K562 (cell line): ENCODE measurements at regions not wholly inside any gene's neighbourhood (a gene's known extent, or its start where the extent isn't known, plus 50 kb on each side); places are given as distances from the start of the nearest gene placed in this dataset.

Experiments used
- ATAC-seq: fragments of 200-7000 bp; cut with Tn5 transposase; 3 replicates; pipeline ENCODE4 v1.9.1; 2020; ENCODE audit warnings: moderate library complexity
- BruUV-seq: library from RNA; stranded (reverse); fragments of 400-500 nt; replicated peaks from 2 replicates; lab custom pipeline; 2021; lab: Mats Ljungman, UMichigan
- CTCF ChIA-PET: fragments of 300-600 bp; formaldehyde crosslinking; extraction: SDS; loops from one replicate; lab custom pipeline; 2021; ENCODE audit warnings: low intra/inter-chr PET ratio; lab: Yijun Ruan, JAX
- POLR2A ChIA-PET: fragments of 300-600, 350-650 bp; sonication (Branson Sonifier 250); formaldehyde crosslinking; extraction: SDS; loops from one replicate; lab custom pipeline; 2021; ENCODE audit warnings: antibody characterized with exemption, inconsistent platforms; lab: Yijun Ruan, JAX
- DNase-seq, 4 experiments: peaks; one replicate each; pipeline versions ENCODE4 v3.0.0 to v3.0.0-alpha.2; 2011 to 2018; ENCODE audit warnings: low spot score in 3 of 4, mixed read lengths in 3 of 4; ENCODE audit errors: extremely low read depth in 1 of 4
- FAIRE-seq: peaks from 2 replicates; lab custom pipeline; 2011; peaks lifted over from hg19 to GRCh38; lab: Jason Lieb, UNC
- H2AFZ ChIP-seq: 2 replicates; pipeline ENCODE4 v1.6.0; 2011; ENCODE audit warnings: low read depth, low read length, control low read depth, inconsistent platforms
- H3K27ac ChIP-seq: fragments of 200-600 bp; 3 replicates; pipeline ENCODE4 v1.8.0; 2011; ENCODE audit warnings: low read depth, mild to moderate bottlenecking, control low read depth, inconsistent platforms, low read length, moderate library complexity, mixed read lengths; ENCODE audit errors: extremely low read depth
- H3K27me3 ChIP-seq, 2 experiments: fragments of 300-600 bp in 1 of 2; 2 replicates in 1 of 2; 3 replicates in 1 of 2; pipeline versions ENCODE4 v1.6.0 to v1.8.0; 2011; ENCODE audit warnings: inconsistent platforms in 2 of 2, low read length in 2 of 2, mild to moderate bottlenecking in 1 of 2, mixed read lengths in 1 of 2, moderate library complexity in 1 of 2; ENCODE audit not compliant: control insufficient read depth in 2 of 2, insufficient read depth in 2 of 2
- H3K36me3 ChIP-seq: fragments of 300-600 bp; 3 replicates; pipeline ENCODE4 v1.8.0; 2011; ENCODE audit warnings: mild to moderate bottlenecking, low read length, inconsistent platforms; ENCODE audit not compliant: control insufficient read depth, insufficient read depth
- H3K4me1 ChIP-seq, 2 experiments: fragments of 200-600 bp in 1 of 2; replicated peaks in 1 of 2; 2 replicates in 1 of 2; 3 replicates in 1 of 2; pipeline versions ENCODE4 v1.5.1 to v1.8.0; 2011; ENCODE audit warnings: inconsistent platforms in 2 of 2, low read length in 2 of 2, mild to moderate bottlenecking in 1 of 2, mixed read lengths in 1 of 2, moderate library complexity in 1 of 2; ENCODE audit not compliant: control insufficient read depth in 2 of 2, insufficient read depth in 2 of 2
- H3K4me2 ChIP-seq: 2 replicates; pipeline ENCODE4 v1.6.1; 2011; ENCODE audit warnings: low read length, control low read depth, inconsistent platforms, mixed read lengths; ENCODE audit not compliant: insufficient read depth
- H3K4me3 ChIP-seq: fragments of 200-600 bp; sonication (generic), shearing (Covaris generic); 2 replicates; pipeline ENCODE4 v1.5.1; 2016; ENCODE audit warnings: control low read depth, inconsistent platforms
- H3K79me2 ChIP-seq: fragments of 200-600 bp; 3 replicates; pipeline ENCODE4 v1.8.0; 2011; ENCODE audit warnings: low read length, inconsistent platforms; ENCODE audit not compliant: control insufficient read depth, insufficient read depth
- H3K9ac ChIP-seq, 2 experiments: 2 replicates each; pipeline versions ENCODE4 v1.6.0 to v1.6.1; 2011; ENCODE audit warnings: low read depth in 2 of 2, low read length in 2 of 2, control low read depth in 1 of 2, inconsistent platforms in 1 of 2, mild to moderate bottlenecking in 1 of 2, mixed read lengths in 1 of 2; ENCODE audit not compliant: insufficient read depth in 1 of 2
- H3K9me1 ChIP-seq: one replicate; pipeline ENCODE4 v1.6.0; 2011; ENCODE audit warnings: inconsistent platforms, mild to moderate bottlenecking, low read length, moderate library complexity; ENCODE audit not compliant: control insufficient read depth, insufficient read depth
- H3K9me3 ChIP-seq: replicated peaks from 2 replicates; pipeline ENCODE4 v1.5.1; 2011; ENCODE audit warnings: low read depth, low read length, inconsistent platforms; ENCODE audit not compliant: control insufficient read depth, insufficient read depth
- H4K20me1 ChIP-seq: replicated peaks from 2 replicates; pipeline ENCODE4 v1.6.1; 2011; ENCODE audit warnings: low read length, inconsistent platforms, mixed read lengths; ENCODE audit not compliant: control insufficient read depth, insufficient read depth
- GABPB2 ChIP-seq: fragments of 250-450 bp; sonication (Bioruptor Pico); conservative IDR thresholded peaks from 2 replicates; pipeline ENCODE4 v1.5.1; 2021; ENCODE audit warnings: mild to moderate bottlenecking
- HNRNPL ChIP-seq: fragments of 200-400 bp; formaldehyde crosslinking; IDR thresholded peaks from 2 replicates; pipeline ENCODE4 v1.6.1; 2017; ENCODE audit warnings: low read depth, mild to moderate bottlenecking, low read length
- NEUROD1 ChIP-seq: fragments of 150-350 bp; IDR thresholded peaks from 2 replicates; pipeline ENCODE4 v1.6.1; 2014; ENCODE audit warnings: borderline replicate concordance, low read length, low read depth; ENCODE audit not compliant: partially characterized antibody
- SRSF1 ChIP-seq: fragments of 200-400 bp; formaldehyde crosslinking; IDR thresholded peaks from 2 replicates; pipeline ENCODE4 v1.6.1; 2017; ENCODE audit warnings: mild to moderate bottlenecking, low read depth, low read length, moderate library complexity
- TAL1 ChIP-seq: fragments of 450-650 bp; IDR thresholded peaks from 2 replicates; pipeline ENCODE4 v1.6.1; 2016; ENCODE audit warnings: mild to moderate bottlenecking
- ZNF316 ChIP-seq: fragments of 450-650 bp; IDR thresholded peaks from 2 replicates; pipeline ENCODE4 v1.6.1; 2016
- ZNF408 ChIP-seq: fragments of 250-450 bp; sonication (Bioruptor Pico); IDR thresholded peaks from 2 replicates; pipeline ENCODE4 v1.4.0; 2020; ENCODE audit warnings: low read depth, mild to moderate bottlenecking, moderate library complexity
- ZNF696 ChIP-seq: fragments of 250-450 bp; sonication (Bioruptor Pico); conservative IDR thresholded peaks from 2 replicates; pipeline ENCODE4 v1.4.0; 2020; ENCODE audit warnings: mild to moderate bottlenecking, moderate library complexity
- in situ Hi-C: fragments of 300-500 bp; cut with MboI; formaldehyde crosslinking; loops from 4 replicates; pipeline ENCODE4 v1.15.0; 2018; ENCODE audit warnings: inconsistent platforms, mixed read lengths
- intact Hi-C: fragments of 100-400 bp; cut with micrococcal nuclease; formaldehyde crosslinking; loops from 2 replicates; pipeline ENCODE4 v1.14.2; 2022
- TF ChIP-seq, protein P1 (sequence below): IDR thresholded peaks from 2 replicates; pipeline ENCODE4 v1.6.1; 2012; ENCODE audit warnings: low read depth, low read length, improper control_type of control experiment, borderline replicate concordance
- TF ChIP-seq, protein P2 (sequence below): fragments of 450-650 bp; IDR thresholded peaks from 2 replicates; pipeline ENCODE4 v1.6.1; 2018; ENCODE audit warnings: mild to moderate bottlenecking, low read depth; ENCODE audit not compliant: partially characterized antibody

DNA sequence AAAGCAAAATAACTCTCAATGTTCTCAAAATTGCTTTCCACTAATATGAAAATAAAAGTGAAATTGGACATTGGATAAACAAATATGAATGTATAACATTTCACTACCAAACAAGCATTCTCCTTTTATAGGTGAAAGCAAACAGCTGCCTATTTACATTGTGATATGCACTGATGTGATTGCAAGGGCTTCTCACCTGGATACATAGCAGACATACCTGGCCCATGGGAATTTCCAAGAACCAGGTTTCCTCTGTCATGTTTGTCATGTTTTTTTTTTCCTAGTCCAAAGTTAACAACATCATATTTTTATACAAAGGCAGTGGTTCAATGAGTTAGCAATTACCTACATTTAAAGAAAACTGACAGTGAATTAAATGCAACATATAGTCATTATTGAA is 228.5 kb downstream of the ANKRD50 start:
- CTCF ChIA-PET, result no interaction called here
- in situ Hi-C loops, result no loop called here
- Histone ChIP-seq H3K27me3 (no peaks in the 10 kb centered on the region), H3K4me1 (no peaks in the 10 kb centered on the region), H3K27ac (no peak overlapping the region)
- no peak for TF ChIP-seq TAL1
- TF ChIP-seq, protein P1, sequence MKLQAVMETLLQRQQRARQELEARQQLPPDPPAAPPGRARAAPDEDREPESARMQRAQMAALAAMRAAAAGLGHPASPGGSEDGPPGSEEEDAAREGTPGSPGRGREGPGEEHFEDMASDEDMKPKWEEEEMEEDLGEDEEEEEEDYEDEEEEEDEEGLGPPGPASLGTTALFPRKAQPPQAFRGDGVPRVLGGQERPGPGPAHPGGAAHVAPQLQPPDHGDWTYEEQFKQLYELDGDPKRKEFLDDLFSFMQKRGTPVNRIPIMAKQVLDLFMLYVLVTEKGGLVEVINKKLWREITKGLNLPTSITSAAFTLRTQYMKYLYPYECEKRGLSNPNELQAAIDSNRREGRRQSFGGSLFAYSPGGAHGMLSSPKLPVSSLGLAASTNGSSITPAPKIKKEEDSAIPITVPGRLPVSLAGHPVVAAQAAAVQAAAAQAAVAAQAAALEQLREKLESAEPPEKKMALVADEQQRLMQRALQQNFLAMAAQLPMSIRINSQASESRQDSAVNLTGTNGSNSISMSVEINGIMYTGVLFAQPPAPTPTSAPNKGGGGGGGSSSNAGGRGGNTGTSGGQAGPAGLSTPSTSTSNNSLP, result no peak
- no peak for TF ChIP-seq NEUROD1
- TF ChIP-seq HNRNPL, result no peak
- TF ChIP-seq ZNF696 (CRISPR knock-in tag), result no peak
- TF ChIP-seq ZNF408 (CRISPR knock-in tag), result no peak
- no peak for TF ChIP-seq SRSF1
- TF ChIP-seq, protein P2, sequence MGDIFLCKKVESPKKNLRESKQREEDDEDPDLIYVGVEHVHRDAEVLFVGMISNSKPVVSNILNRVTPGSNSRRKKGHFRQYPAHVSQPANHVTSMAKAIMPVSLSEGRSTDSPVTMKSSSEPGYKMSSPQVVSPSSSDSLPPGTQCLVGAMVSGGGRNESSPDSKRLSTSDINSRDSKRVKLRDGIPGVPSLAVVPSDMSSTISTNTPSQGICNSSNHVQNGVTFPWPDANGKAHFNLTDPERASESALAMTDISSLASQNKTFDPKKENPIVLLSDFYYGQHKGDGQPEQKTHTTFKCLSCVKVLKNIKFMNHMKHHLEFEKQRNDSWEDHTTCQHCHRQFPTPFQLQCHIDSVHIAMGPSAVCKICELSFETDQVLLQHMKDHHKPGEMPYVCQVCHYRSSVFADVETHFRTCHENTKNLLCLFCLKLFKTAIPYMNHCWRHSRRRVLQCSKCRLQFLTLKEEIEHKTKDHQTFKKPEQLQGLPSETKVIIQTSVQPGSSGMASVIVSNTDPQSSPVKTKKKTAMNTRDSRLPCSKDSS, result no peak
- no peak for TF ChIP-seq ZNF316
- no peak for TF ChIP-seq GABPB2 (CRISPR knock-in tag)
- TF ChIP-seq, all 486 proteins: peak for 0
- FAIRE-seq (no peak), DNase-seq (no peak), ATAC-seq (no peak)
- no TSS peak for BruUV-seq
- POLR2A ChIA-PET, result no interaction called here
- no peaks in the 10 kb centered on the region for H3K9me3 ChIP-seq
- H4K20me1 ChIP-seq, result no peaks in the 10 kb centered on the region
- no peak overlapping the region for H2AFZ ChIP-seq
- no peak overlapping the region for H3K4me2 ChIP-seq
- no peak overlapping the region for H3K9ac ChIP-seq
- no peaks in the 10 kb centered on the region for H3K79me2 ChIP-seq
- no peaks in the 10 kb centered on the region for H3K9me1 ChIP-seq
- H3K4me3 ChIP-seq, result no peak overlapping the region
- H3K36me3 ChIP-seq, result no peaks in the 10 kb centered on the region
- intact Hi-C loops, result no loop called here
